ENCODE measurements at regions not wholly inside any gene's neighbourhood (a gene's known extent, or its start where the extent isn't known, plus 50 kb on each side); places are given as distances from the start of the nearest gene placed in this dataset.

DNA sequence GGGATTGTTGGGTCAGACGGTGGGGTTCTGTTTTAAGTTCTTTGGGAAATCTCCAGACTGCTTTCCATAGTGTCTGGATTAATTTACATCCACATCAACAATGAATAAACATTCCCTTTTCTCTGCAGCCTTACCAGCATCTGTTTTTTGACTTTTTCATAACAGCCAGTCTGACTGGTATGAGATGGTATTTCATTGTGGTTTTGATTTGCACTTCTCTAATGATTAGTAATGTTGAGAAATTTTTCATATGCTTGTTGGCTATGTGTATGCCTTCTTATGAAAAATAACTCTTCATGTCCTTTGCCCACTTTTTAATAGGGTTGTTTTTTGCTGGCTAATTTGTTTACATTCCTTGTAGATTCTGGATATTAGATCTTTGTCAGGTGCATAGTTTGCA is 140.8 kb upstream of the CNTN1 start:
- Histone ChIP-seq H3K4me1 (ENCODE audit: control insufficient read depth in 1 of 2, insufficient read depth in 2 of 2, low read depth in 1 of 2, low read length in 1 of 2) (no peaks in the 10 kb centered on the region), H3K27ac (ENCODE audit: low read depth in 2 of 2, low read length in 1 of 2) (no peak overlapping the region), H3K4me3 (ENCODE audit: low read depth in 2 of 2, low read length in 1 of 2) (no peak overlapping the region), H3K9me3 (no peaks in the 10 kb centered on the region), H3K4me2 (no peak overlapping the region), H3K9ac (no peak overlapping the region), H3K27me3 (ENCODE audit: insufficient read depth) (no peaks in the 10 kb centered on the region), H2AFZ (ENCODE audit: low read depth) (no peak overlapping the region), H3K9me2 (no peaks in the 10 kb centered on the region), H4K20me1 (ENCODE audit: insufficient read depth) (no peaks in the 10 kb centered on the region), H3F3A (replicated peaks; ENCODE audit: insufficient read depth) (no peaks in the 10 kb centered on the region), H3K36me3 (replicated peaks in 1 of 2; ENCODE audit: control insufficient read depth in 1 of 2, insufficient read depth in 2 of 2, low read length in 1 of 2) (no peaks in the 10 kb centered on the region), H3K79me2 (ENCODE audit: insufficient read depth) (no peaks in the 10 kb centered on the region)
- TF ChIP-seq MXI1 (IDR thresholded peaks at IDR 0.05; ENCODE audit: low read depth, low read length) = no peak
- no peak for TF ChIP-seq YY1 (IDR thresholded peaks at IDR 0.05; ENCODE audit: low read depth)
- no peak for TF ChIP-seq CTCF (IDR thresholded peaks at IDR 0.05)
- TF ChIP-seq RFX5 (IDR thresholded peaks at IDR 0.05; ENCODE audit: low read length) = no peak
- no peak for TF ChIP-seq ELF1 (IDR thresholded peaks at IDR 0.05)
- no peak for TF ChIP-seq NRF1 (IDR thresholded peaks at IDR 0.05; ENCODE audit: low read depth, low read length)
- no peak for TF ChIP-seq PBX3 (IDR thresholded peaks at IDR 0.05)
- TF ChIP-seq GATA2 (CRISPR knock-in tag; IDR thresholded peaks at IDR 0.05) = no peak
- TF ChIP-seq SIN3A (IDR thresholded peaks at IDR 0.05; ENCODE audit: borderline replicate concordance, low read depth, low read length) = no peak
- no peak for TF ChIP-seq RCOR1 (IDR thresholded peaks at IDR 0.05; ENCODE audit: low read length)
- no peak for TF ChIP-seq EP300 (IDR thresholded peaks at IDR 0.05; ENCODE audit: borderline replicate concordance in 1 of 2, low read depth in 1 of 2, low read length in 1 of 2)
- no peak for TF ChIP-seq FOXM1 (IDR thresholded peaks at IDR 0.05; ENCODE audit: low read depth)
- TF ChIP-seq FOSL2 (IDR thresholded peaks at IDR 0.05; ENCODE audit: borderline replicate concordance, low read depth) = no peak
- no peak for TF ChIP-seq JUND (IDR thresholded peaks at IDR 0.05)
- TF ChIP-seq TEAD4 (IDR thresholded peaks at IDR 0.05; ENCODE audit: borderline replicate concordance, insufficient read depth) = no peak
- TF ChIP-seq MAX (IDR thresholded peaks at IDR 0.05; ENCODE audit: low read depth) = no peak
- TF ChIP-seq CHD2 (IDR thresholded peaks at IDR 0.05; ENCODE audit: low read length, partially characterized antibody) = no peak
- no peak for TF ChIP-seq TAF1 (IDR thresholded peaks at IDR 0.05; ENCODE audit: borderline replicate concordance, low read depth, low read length)
- DNase-seq = no peak
- ChIA-PET POLR2A (no interaction called here), CTCF (no interaction called here)
- WGBS (ENCODE audit: low lambda C conversion rate) = 33% methylated on average over 1 of the region's 1 CpG

GRCh38 chr12:40552868-40553267 is 139.4 kb upstream of the CNTN1 start:
- H3K4me1 ChIP-seq (ENCODE audit: control insufficient read depth in 1 of 2, insufficient read depth in 2 of 2, low read depth in 1 of 2, low read length in 1 of 2) = no peaks in the 10 kb centered on the region
- H4K20me1 ChIP-seq (ENCODE audit: insufficient read depth) = no peaks in the 10 kb centered on the region
- H3K27ac ChIP-seq (ENCODE audit: low read depth in 2 of 2, low read length in 1 of 2) = no peak overlapping the region
- H3K79me2 ChIP-seq (ENCODE audit: insufficient read depth) = no peaks in the 10 kb centered on the region
- no peak overlapping the region for H3K4me3 ChIP-seq (ENCODE audit: low read depth in 2 of 2, low read length in 1 of 2)
- CTCF ChIA-PET = interaction anchor here (1.0 to 1.4 kb wide), 3 partner anchors 10 to 376 kb away, joined by 3 to 4 read pairs (median 4); no protein-coding TSS in a partner anchor
- no peaks in the 10 kb centered on the region for H3K9me2 ChIP-seq
- 26% methylated on average over 1 of the region's 1 CpG for WGBS (ENCODE audit: low lambda C conversion rate)
- H2AFZ ChIP-seq (ENCODE audit: low read depth) = no peak overlapping the region
- DNase-seq = no peak
- POLR2A ChIA-PET = no interaction called here
- H3K36me3 ChIP-seq (replicated peaks in 1 of 2; ENCODE audit: control insufficient read depth in 1 of 2, insufficient read depth in 2 of 2, low read length in 1 of 2) = no peaks in the 10 kb centered on the region
- no peak overlapping the region for H3K9ac ChIP-seq
- H3K27me3 ChIP-seq (ENCODE audit: insufficient read depth) = no peaks in the 10 kb centered on the region
- no peaks in the 10 kb centered on the region for H3K9me3 ChIP-seq
- TF ChIP-seq FOXJ3 (CRISPR knock-in tag; IDR thresholded peaks at IDR 0.05) = no peak
- no peak overlapping the region for H3K4me2 ChIP-seq
- H3F3A ChIP-seq (replicated peaks; ENCODE audit: insufficient read depth) = no peaks in the 10 kb centered on the region
